DND-41 (cell line): ENCODE measurements at regions not wholly inside any gene's neighbourhood (a gene's known extent, or its start where the extent isn't known, plus 50 kb on each side); places are given as distances from the start of the nearest gene placed in this dataset.
"Not testable (repeated sequence)": the region's sequence is repeated elsewhere in the genome, so short reads cannot be mapped to it uniquely, and the experiment has no call there.

Source experiments
- CTCF ChIP-seq: IDR thresholded peaks from 2 replicates; pipeline ENCODE4 v1.5.1; 2012; ENCODE audit warnings: borderline replicate concordance, low read length, moderate library complexity, mild to moderate bottlenecking; ENCODE audit not compliant: poor library complexity, severe bottlenecking; ENCODE audit errors: extremely low read depth
- EZH2 ChIP-seq: IDR thresholded peaks from 3 replicates; pipeline ENCODE4 v1.6.1; 2012; ENCODE audit warnings: borderline replicate concordance, low read depth, mild to moderate bottlenecking, moderate library complexity, low read length, inconsistent platforms; ENCODE audit not compliant: severe bottlenecking

DNA sequence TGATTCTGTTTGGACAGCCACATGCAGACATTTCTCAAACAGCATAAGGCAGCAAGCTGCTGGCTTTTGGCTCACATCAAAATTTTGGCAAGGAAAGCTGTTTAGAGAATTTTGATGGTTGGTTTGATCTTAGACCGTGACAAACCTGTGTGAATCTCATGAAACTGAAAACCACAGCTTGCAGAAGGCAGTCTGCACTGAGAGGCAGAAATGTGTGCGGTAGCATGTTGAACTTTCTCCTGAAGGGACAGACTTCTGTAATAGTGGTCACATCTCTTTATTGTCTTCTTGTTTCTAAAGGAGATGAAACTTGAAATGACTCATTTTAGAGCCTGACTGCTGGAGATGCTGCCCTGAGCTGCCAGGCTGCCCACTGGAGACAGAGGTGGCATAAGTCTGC lies 371.6 kb downstream of the TEX29 start:
- not testable (repeated sequence) for TF ChIP-seq CTCF, EZH2
